WTC11 (cell line): ENCODE measurements at regions not wholly inside any gene's neighbourhood (a gene's known extent, or its start where the extent isn't known, plus 50 kb on each side); places are given as distances from the start of the nearest gene placed in this dataset.

Experiments used
- NFE2L1 ChIP-seq: sonication (generic); formaldehyde crosslinking; IDR thresholded peaks from 2 replicates; pipeline ENCODE4 v1.8.1; 2023; ENCODE audit warnings: missing genetic modification reagents
- TP53 ChIP-seq: sonication (generic); formaldehyde crosslinking; IDR thresholded peaks from 2 replicates; pipeline ENCODE4 v1.8.1; 2023; ENCODE audit warnings: mild to moderate bottlenecking, missing genetic modification reagents
- TF ChIP-seq, protein P1 (sequence below): sonication (generic); formaldehyde crosslinking; IDR thresholded peaks from 2 replicates; pipeline ENCODE4 v1.8.0; 2023; ENCODE audit warnings: mild to moderate bottlenecking, missing genetic modification reagents
- TF ChIP-seq, protein P2 (sequence below): sonication (generic); formaldehyde crosslinking; IDR thresholded peaks from 2 replicates; pipeline ENCODE4 v1.8.0; 2022; ENCODE audit warnings: mild to moderate bottlenecking, missing genetic modification reagents
- TF ChIP-seq, protein P3 (sequence below): fragments of 200-600 bp; IDR thresholded peaks from 2 replicates; pipeline ENCODE4 v1.8.0; 2022; ENCODE audit warnings: antibody characterized with exemption
- TF ChIP-seq, protein P4 (sequence below): sonication (generic); formaldehyde crosslinking; IDR thresholded peaks from 2 replicates; pipeline ENCODE4 v1.8.1; 2023; ENCODE audit warnings: mild to moderate bottlenecking, missing genetic modification reagents, moderate library complexity

DNA sequence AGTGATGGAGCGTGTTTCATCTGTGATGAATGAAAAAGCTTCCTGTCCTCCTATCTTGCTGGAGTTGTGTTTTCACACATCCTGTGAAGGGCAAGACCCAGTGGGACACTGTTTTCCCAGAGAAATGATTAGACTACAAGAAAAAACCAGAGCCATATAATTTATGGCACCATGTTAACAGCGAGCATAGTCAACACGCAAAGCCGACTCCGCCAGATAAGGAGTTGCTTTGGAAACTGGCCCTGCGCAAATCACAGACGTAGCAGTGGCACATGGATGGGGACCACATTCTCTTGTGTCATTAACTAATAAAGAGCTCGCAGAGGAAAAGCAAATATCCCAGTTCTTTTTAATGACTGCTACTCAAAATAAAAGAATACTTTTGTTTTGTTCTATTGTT is 471.2 kb upstream of the RUNX1 start:
- TF ChIP-seq, protein P1, sequence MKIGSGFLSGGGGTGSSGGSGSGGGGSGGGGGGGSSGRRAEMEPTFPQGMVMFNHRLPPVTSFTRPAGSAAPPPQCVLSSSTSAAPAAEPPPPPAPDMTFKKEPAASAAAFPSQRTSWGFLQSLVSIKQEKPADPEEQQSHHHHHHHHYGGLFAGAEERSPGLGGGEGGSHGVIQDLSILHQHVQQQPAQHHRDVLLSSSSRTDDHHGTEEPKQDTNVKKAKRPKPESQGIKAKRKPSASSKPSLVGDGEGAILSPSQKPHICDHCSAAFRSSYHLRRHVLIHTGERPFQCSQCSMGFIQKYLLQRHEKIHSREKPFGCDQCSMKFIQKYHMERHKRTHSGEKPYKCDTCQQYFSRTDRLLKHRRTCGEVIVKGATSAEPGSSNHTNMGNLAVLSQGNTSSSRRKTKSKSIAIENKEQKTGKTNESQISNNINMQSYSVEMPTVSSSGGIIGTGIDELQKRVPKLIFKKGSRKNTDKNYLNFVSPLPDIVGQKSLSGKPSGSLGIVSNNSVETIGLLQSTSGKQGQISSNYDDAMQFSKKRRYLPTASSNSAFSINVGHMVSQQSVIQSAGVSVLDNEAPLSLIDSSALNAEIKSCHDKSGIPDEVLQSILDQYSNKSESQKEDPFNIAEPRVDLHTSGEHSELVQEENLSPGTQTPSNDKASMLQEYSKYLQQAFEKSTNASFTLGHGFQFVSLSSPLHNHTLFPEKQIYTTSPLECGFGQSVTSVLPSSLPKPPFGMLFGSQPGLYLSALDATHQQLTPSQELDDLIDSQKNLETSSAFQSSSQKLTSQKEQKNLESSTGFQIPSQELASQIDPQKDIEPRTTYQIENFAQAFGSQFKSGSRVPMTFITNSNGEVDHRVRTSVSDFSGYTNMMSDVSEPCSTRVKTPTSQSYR (CRISPR knock-in tag): no peak
- TF ChIP-seq, protein P2, sequence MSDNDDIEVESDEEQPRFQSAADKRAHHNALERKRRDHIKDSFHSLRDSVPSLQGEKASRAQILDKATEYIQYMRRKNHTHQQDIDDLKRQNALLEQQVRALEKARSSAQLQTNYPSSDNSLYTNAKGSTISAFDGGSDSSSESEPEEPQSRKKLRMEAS (CRISPR knock-in tag): no peak
- TF ChIP-seq, protein P3, sequence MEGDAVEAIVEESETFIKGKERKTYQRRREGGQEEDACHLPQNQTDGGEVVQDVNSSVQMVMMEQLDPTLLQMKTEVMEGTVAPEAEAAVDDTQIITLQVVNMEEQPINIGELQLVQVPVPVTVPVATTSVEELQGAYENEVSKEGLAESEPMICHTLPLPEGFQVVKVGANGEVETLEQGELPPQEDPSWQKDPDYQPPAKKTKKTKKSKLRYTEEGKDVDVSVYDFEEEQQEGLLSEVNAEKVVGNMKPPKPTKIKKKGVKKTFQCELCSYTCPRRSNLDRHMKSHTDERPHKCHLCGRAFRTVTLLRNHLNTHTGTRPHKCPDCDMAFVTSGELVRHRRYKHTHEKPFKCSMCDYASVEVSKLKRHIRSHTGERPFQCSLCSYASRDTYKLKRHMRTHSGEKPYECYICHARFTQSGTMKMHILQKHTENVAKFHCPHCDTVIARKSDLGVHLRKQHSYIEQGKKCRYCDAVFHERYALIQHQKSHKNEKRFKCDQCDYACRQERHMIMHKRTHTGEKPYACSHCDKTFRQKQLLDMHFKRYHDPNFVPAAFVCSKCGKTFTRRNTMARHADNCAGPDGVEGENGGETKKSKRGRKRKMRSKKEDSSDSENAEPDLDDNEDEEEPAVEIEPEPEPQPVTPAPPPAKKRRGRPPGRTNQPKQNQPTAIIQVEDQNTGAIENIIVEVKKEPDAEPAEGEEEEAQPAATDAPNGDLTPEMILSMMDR: no peak
- TF ChIP-seq TP53 (CRISPR knock-in tag) (no peak), NFE2L1 (CRISPR knock-in tag) (no peak)
- TF ChIP-seq, protein P4, sequence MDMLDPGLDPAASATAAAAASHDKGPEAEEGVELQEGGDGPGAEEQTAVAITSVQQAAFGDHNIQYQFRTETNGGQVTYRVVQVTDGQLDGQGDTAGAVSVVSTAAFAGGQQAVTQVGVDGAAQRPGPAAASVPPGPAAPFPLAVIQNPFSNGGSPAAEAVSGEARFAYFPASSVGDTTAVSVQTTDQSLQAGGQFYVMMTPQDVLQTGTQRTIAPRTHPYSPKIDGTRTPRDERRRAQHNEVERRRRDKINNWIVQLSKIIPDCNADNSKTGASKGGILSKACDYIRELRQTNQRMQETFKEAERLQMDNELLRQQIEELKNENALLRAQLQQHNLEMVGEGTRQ (CRISPR knock-in tag): no peak
